ENCODE measurements at regions not wholly inside any gene's neighbourhood (a gene's known extent, or its start where the extent isn't known, plus 50 kb on each side); places are given as distances from the start of the nearest gene placed in this dataset.

- Histone ChIP-seq H3K4me3 (ENCODE audit: low read depth in 2 of 2, low read length in 1 of 2) (no peak overlapping the region), H3K27ac (ENCODE audit: low read depth in 2 of 2, low read length in 1 of 2) (no peak overlapping the region), H3K4me1 (ENCODE audit: control insufficient read depth in 1 of 2, insufficient read depth in 2 of 2, low read depth in 1 of 2, low read length in 1 of 2) (no peaks in the 10 kb centered on the region), H3K9me3 (no peaks in the 10 kb centered on the region), H2AFZ (ENCODE audit: low read depth) (no peak overlapping the region), H3K36me3 (replicated peaks in 1 of 2; ENCODE audit: control insufficient read depth in 1 of 2, insufficient read depth in 2 of 2, low read length in 1 of 2) (no peaks in the 10 kb centered on the region), H3K9ac (no peak overlapping the region), H4K20me1 (ENCODE audit: insufficient read depth) (no peaks in the 10 kb centered on the region), H3K27me3 (ENCODE audit: insufficient read depth) (no peaks in the 10 kb centered on the region), H3K79me2 (ENCODE audit: insufficient read depth) (no peaks in the 10 kb centered on the region), H3F3A (replicated peaks; ENCODE audit: insufficient read depth) (no peaks in the 10 kb centered on the region), H3K4me2 (no peak overlapping the region), H3K9me2 (no peaks in the 10 kb centered on the region)
- 33% methylated on average over 2 of the region's 2 CpGs for WGBS (ENCODE audit: low lambda C conversion rate)
- TF ChIP-seq IRF3 (IDR thresholded peaks at IDR 0.05; ENCODE audit: low read depth, low read length) (no peak), GABPA (IDR thresholded peaks at IDR 0.05; ENCODE audit: low read depth) (no peak), TAF1 (IDR thresholded peaks at IDR 0.05; ENCODE audit: borderline replicate concordance, low read depth, low read length) (no peak), RXRA (IDR thresholded peaks at IDR 0.05; ENCODE audit: borderline replicate concordance, low read depth) (no peak), RAD21 (IDR thresholded peaks at IDR 0.05; ENCODE audit: low read length) (no peak), RCOR1 (IDR thresholded peaks at IDR 0.05; ENCODE audit: low read length) (no peak), CTCF (IDR thresholded peaks at IDR 0.05) (no peak)
- DNase-seq = no peak
- ChIA-PET POLR2A (no interaction called here), CTCF (no interaction called here)
Observed at GRCh38 chr7:132678656-132679055, 102.4 kb upstream of the PLXNA4 start.

- Histone ChIP-seq H3K36me3 (replicated peaks in 1 of 2; ENCODE audit: control insufficient read depth in 1 of 2, insufficient read depth in 2 of 2, low read length in 1 of 2) (no peaks in the 10 kb centered on the region), H3K9me2 (no peaks in the 10 kb centered on the region), H4K20me1 (ENCODE audit: insufficient read depth) (no peaks in the 10 kb centered on the region), H3F3A (replicated peaks; ENCODE audit: insufficient read depth) (no peaks in the 10 kb centered on the region), H3K27ac (ENCODE audit: low read depth in 2 of 2, low read length in 1 of 2) (no peak overlapping the region), H3K9me3 (no peaks in the 10 kb centered on the region), H3K4me1 (ENCODE audit: control insufficient read depth in 1 of 2, insufficient read depth in 2 of 2, low read depth in 1 of 2, low read length in 1 of 2) (no peaks in the 10 kb centered on the region), H2AFZ (ENCODE audit: low read depth) (no peak overlapping the region), H3K9ac (no peak overlapping the region), H3K27me3 (ENCODE audit: insufficient read depth) (no peaks in the 10 kb centered on the region), H3K4me2 (no peak overlapping the region), H3K4me3 (ENCODE audit: low read depth in 2 of 2, low read length in 1 of 2) (no peak overlapping the region), H3K79me2 (ENCODE audit: insufficient read depth) (no peaks in the 10 kb centered on the region)
- CTCF ChIA-PET = interaction anchor here (0.7 kb wide), 1 partner anchor 32 kb away, joined by 3 read pairs; no protein-coding TSS in a partner anchor
- DNase-seq = no peak
- POLR2A ChIA-PET = no interaction called here
- WGBS (ENCODE audit: low lambda C conversion rate) = 74% methylated on average over 5 of the region's 5 CpGs
- no peak for TF ChIP-seq SIN3A (IDR thresholded peaks at IDR 0.05; ENCODE audit: borderline replicate concordance, low read depth, low read length)
- no peak for TF ChIP-seq RXRA (IDR thresholded peaks at IDR 0.05; ENCODE audit: borderline replicate concordance, low read depth)
- TF ChIP-seq FOXJ3 (CRISPR knock-in tag; IDR thresholded peaks at IDR 0.05) = no peak
- no peak for TF ChIP-seq YY1 (IDR thresholded peaks at IDR 0.05; ENCODE audit: low read depth)
- no peak for TF ChIP-seq JUND (IDR thresholded peaks at IDR 0.05)
- TF ChIP-seq GABPA (IDR thresholded peaks at IDR 0.05; ENCODE audit: low read depth) = no peak
- no peak for TF ChIP-seq TCF12 (IDR thresholded peaks at IDR 0.05)
- TF ChIP-seq GATA2 (CRISPR knock-in tag; IDR thresholded peaks at IDR 0.05) = no peak
- no peak for TF ChIP-seq TAF1 (IDR thresholded peaks at IDR 0.05; ENCODE audit: borderline replicate concordance, low read depth, low read length)
- TF ChIP-seq USF2 (IDR thresholded peaks at IDR 0.05; ENCODE audit: borderline replicate concordance, low read depth, low read length) = no peak
- TF ChIP-seq RCOR1 (IDR thresholded peaks at IDR 0.05; ENCODE audit: low read length) = no peak
- TF ChIP-seq REST (IDR thresholded peaks at IDR 0.05; ENCODE audit: low read depth, low read length) = no peak
- no peak for TF ChIP-seq MEF2A (IDR thresholded peaks at IDR 0.05; ENCODE audit: borderline replicate concordance, low read depth)
- TF ChIP-seq ELF1 (IDR thresholded peaks at IDR 0.05) = no peak
- no peak for TF ChIP-seq FOSL2 (IDR thresholded peaks at IDR 0.05; ENCODE audit: borderline replicate concordance, low read depth)
- no peak for TF ChIP-seq FOXM1 (IDR thresholded peaks at IDR 0.05; ENCODE audit: low read depth)
- no peak for TF ChIP-seq POLR2AphosphoS5 (IDR thresholded peaks at IDR 0.05; ENCODE audit: low read depth, low read length)
- no peak for TF ChIP-seq TEAD4 (IDR thresholded peaks at IDR 0.05; ENCODE audit: borderline replicate concordance, insufficient read depth)
Observed at GRCh38 chr7:132677918-132678317, 101.6 kb upstream of the PLXNA4 start.
